ENCODE measurements at regions not wholly inside any gene's neighbourhood (a gene's known extent, or its start where the extent isn't known, plus 50 kb on each side); places are given as distances from the start of the nearest gene placed in this dataset.

GRCh38 chr3:23079976-23080375, 123.2 kb upstream of the UBE2E2 start:
- FAIRE-seq = no peak

DNA sequence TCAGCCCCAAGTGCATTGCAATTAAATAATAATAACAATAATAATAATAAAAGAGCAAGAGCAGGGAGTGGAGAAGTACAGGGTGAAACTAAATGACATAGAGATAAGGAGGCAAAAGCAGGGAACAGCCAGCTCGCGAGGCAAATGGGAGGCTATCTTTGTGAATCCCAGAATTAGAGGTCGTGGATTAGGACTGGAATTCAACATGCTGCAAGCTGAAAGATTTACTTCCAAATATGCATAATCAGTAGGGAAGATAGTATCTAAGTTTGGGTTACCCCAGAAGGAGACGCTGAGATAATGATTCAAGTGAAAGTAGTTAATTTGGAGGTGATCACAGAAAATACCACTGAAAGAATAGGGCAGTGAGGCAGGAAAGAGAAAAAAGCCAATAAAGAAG, 119.4 kb upstream of the UBE2E2 start:
- no peak for FAIRE-seq

DNA sequence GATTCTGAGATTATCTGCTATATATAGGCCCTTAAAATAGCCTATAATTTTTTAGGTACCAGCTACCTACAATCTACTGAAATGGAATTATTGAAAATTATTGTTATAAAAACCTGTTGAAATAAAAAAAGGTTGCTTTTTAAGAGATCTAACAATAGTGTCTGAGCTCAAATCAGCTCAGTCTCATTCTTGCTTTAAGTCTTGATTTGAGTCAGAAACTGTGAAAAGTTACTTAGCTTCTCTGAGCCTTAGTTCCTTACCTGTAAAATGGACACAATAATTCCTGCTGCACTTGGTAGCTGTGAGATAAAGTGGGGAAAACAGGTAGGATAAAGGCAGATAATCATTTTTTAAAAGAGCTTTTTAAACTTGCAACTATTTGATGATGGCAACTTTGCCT, 118.8 kb upstream of the UBE2E2 start:
- FAIRE-seq = no peak

DNA sequence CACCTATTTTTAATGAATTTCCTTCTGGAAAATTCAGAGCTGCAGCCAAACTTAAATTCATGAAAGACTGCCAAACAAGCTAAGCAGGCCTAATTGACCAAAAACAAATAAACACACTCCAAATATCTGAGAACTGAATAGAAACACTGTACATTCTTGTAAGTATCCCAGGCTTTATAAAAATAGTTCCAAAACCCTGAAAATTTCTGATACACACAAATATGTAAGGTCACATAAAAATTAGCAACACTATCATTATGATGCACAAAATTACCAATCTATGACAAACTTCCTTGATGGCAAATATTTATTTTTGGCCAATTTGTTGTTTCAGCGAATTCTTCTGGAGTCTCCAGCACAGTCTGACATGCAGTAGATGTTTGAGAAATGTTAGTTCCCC, 117.9 kb upstream of the UBE2E2 start:
- FAIRE-seq = no peak

DNA sequence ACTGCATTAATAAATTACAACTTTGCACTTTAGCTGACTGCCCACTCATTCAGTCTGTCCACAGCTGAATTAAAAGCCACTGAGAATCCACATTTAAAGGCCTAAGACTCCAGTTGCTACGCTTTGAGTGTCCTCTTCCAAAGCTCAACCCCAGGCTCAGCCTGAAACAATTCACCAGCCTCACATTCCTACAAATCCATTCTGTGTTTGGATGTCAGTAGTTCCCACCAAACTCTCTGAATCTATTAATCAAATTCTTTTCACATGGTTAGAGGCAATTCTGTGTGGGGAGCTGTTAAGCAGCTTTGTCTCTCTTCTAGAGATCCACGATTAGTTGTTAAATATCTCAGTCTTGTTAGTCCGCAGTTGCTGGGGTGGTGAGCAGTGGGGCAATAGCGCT, 116.8 kb upstream of the UBE2E2 start:
- no peak for FAIRE-seq

- no peak for FAIRE-seq
Measured at GRCh38 chr3:23086831-23087230, 116.3 kb upstream of the UBE2E2 start.

GRCh38 chr3:23094412-23094811, 108.7 kb upstream of the UBE2E2 start:
- no peak for FAIRE-seq

DNA sequence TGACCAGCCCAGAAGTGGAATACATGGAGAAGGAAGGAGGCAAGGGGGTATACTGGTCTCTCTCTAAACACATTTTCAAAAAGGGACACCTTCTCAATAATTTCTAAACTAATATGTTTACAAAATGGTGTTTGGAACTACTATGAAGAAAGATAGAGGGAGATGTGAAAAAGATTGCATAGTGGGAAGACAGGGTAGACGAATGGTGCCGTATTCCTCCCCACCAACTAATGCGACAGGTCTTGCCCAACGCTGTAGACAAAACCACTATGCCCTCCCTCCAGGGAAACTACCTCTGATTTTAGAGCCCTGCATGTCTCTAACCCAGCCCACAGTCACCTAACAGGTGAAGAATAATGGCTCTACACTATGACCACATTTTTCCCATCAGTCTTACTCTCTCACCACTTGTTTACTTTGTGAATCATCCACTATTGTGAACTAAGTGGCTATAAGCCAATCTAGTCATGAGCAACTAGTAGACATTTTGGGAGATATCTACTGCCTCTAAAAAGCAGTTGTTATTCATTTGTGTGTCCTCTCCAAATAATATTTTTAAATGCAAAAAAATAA, 108.2 kb upstream of the UBE2E2 start:
- no peak for FAIRE-seq

GRCh38 chr3:23096041-23096440, 107.1 kb upstream of the UBE2E2 start:
- FAIRE-seq = no peak

DNA sequence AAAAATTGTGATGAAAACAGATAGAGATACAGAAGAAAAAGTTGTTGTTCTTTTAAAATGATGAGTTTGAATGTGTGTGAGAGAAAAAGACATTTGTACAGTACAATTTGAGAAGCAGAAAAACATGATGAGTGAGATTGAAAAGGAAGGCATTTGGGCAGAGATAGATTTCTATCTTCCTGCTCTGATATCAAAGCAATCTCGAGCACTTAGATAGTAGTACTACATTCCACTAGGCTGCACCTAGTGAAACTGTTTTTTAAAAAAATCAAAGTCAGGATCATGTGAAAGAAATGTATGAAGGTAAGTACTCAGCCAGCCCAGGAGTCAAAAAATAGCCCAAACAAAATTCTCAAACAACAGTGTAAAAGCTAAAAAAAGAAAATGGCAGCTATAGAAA, 104.1 kb upstream of the UBE2E2 start:
- no peak for FAIRE-seq

DNA sequence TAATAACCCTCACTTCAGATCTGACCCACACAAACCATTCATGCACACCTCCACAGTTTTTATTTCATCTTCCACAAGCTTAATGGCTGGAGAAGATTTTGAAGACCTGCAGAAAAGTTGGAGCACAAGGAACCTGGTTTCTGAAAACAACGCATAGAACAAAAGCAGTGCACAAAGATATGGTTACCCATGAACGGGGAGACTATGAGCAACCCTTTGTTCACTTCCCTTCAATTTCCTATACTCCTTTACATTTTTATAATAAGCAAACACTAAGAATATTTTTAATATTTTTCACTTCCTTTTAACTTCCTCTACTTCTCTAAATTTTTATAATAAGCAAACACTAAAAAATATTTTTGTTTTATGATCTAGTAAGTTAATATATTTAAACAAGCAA, 103.5 kb upstream of the UBE2E2 start:
- FAIRE-seq = no peak

DNA sequence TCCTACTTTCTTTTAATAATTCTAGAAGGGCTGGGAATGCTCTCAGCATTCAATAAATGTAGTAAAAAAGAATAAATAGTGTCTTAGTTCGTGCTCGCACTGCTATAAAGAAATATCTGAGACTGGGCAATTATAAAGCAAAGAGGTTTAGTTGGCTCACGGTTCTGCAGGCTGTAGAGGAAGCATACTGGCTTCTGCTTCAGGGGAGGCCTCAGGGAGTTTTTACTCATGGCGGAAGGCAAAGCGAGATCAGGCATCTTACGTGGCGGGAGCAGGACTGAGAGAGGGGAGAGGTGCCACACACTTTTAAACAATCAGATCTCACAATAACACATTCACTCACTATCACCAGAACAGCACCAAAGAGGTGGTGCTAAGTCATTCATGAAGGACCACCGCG, 103.0 kb upstream of the UBE2E2 start:
- FAIRE-seq = no peak

- no peak for FAIRE-seq
Measured at GRCh38 chr3:23103764-23104163, 99.4 kb upstream of the UBE2E2 start.

GRCh38 chr3:23105048-23105447, 98.1 kb upstream of the UBE2E2 start:
- no peak for FAIRE-seq

DNA sequence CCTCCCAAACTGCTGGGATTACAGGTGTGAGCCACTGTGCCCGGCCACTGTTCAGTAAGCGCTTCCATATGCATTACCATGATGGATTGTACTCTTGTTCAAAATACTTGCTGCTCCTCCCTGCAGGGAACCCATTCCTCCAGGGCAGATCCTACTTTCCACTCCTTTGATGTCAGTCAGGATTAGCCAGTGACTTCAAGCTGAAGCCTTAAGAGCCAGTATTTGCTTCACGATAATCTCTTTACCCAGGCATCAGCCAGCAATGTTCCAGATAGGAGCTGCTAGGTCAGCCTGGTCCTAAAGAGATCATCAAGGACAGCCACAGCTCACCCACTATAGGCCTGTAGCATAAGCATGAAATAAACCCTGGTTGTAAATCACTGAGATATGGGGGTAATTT, 96.5 kb upstream of the UBE2E2 start:
- FAIRE-seq = no peak

DNA sequence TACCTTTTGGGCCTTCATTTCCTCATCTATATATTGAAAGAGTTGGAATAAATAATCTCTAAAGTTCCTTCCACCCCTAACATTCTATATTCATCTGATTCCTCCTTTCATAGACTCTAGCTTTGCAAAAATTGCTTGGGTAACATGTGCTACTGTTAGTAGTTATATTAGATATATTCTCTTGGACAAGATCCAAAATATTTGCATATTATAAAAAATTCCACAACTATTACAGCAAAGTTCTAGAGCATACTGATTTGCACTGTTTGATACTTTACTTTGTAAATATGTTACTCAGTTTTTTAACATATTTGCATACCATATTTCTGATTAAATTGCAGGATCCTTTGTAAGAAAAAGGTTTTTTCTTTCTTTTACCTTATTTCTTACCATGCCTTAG, 95.9 kb upstream of the UBE2E2 start:
- FAIRE-seq = no peak

- FAIRE-seq = no peak
Measured at GRCh38 chr3:23108451-23109057, 94.6 kb upstream of the UBE2E2 start.

- FAIRE-seq = no peak
Measured at GRCh38 chr3:23111286-23111685, 91.8 kb upstream of the UBE2E2 start.

GRCh38 chr3:23111797-23112196, 91.3 kb upstream of the UBE2E2 start:
- no peak for FAIRE-seq

DNA sequence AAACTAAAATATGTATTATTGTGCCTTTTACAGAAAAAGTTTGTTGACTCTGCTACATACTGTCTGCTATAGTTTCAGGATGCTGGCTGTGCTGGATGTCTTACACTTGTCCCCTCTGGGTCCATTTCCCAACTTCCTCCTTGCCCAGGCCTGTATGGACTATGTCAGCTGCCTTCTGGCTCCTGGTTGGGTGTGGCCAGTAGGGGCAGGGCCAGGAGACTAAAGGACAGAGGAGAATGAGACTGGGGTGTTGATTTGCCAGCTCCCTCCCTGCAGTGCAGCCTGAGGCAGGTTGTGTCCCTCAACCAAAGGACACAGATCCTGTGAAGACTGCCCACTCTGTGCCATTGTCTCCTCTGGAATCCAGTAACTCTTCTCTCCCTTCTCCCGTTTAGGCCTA, 90.6 kb upstream of the UBE2E2 start:
- FAIRE-seq = no peak

DNA sequence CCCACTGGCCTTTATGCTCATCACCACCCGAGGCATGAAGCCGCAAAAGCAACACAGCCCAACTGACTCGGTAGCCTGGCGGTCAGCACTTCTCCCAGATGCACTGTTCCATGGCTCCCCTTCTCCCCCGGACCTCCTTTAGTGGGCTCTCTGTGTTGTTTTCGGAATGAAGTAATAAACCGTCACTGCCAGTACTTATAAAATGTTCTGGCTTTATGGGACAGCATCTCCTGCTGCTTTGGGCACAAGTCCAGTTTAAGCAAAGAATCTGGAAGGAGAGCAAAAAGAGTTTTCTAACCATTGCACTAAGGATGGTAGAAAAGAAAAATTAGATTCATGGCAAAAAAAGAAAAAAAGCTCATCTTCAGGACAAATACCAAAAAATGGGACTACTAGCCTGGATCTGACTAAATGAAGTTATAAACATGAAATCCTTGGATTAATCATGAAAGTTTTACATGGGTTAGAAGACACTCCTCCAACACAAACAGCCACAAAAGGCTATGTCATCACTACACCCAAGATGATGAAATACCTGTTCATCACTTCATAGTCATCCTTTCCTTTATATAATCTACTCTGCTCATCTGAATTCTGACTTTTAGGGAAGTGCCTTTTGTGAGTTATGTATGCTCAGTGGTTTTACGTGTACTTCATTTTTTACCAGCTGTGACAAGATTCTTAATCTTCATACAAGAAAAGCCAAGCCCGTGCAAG, 89.5 kb upstream of the UBE2E2 start:
- FAIRE-seq = no peak

- no peak for FAIRE-seq
Measured at GRCh38 chr3:23114432-23114831, 88.7 kb upstream of the UBE2E2 start.

GRCh38 chr3:23115171-23115877, 87.8 kb upstream of the UBE2E2 start:
- FAIRE-seq = no peak
